HL-60 (cell line): ENCODE measurements at regions not wholly inside any gene's neighbourhood (a gene's known extent, or its start where the extent isn't known, plus 50 kb on each side); places are given as distances from the start of the nearest gene placed in this dataset.

Experiments used
- DNase-seq, 2 experiments: peaks; one replicate each; pipeline ENCODE4 v3.0.0-alpha.2; 2010 to 2020; ENCODE audit warnings: low read depth in 1 of 2, low spot score in 1 of 2
- H3K27ac ChIP-seq: fragments of 250-450 bp; sonication (Bioruptor Pico); replicated peaks from 2 replicates; pipeline ENCODE4 v1.5.1; 2020; ENCODE audit warnings: mild to moderate bottlenecking, moderate library complexity
- H3K27me3 ChIP-seq: fragments of 250-450 bp; sonication (Bioruptor Pico); 2 replicates; pipeline ENCODE4 v1.5.1; 2021; ENCODE audit warnings: mild to moderate bottlenecking, moderate library complexity; ENCODE audit not compliant: insufficient read depth, poor library complexity, severe bottlenecking
- H3K4me3 ChIP-seq: replicated peaks from 2 replicates; pipeline ENCODE4 v1.5.1; 2011; ENCODE audit warnings: mild to moderate bottlenecking, control low read depth, low read length; ENCODE audit not compliant: insufficient read depth
- CTCF ChIP-seq: IDR thresholded peaks from one replicate; pipeline ENCODE4 v1.5.1; 2011; ENCODE audit warnings: low read length, control low read depth, inconsistent platforms; ENCODE audit not compliant: insufficient read depth
- GABPA ChIP-seq: IDR thresholded peaks from 2 replicates; pipeline ENCODE4 v1.6.1; 2012; ENCODE audit warnings: low read depth
- POLR2AphosphoS5 ChIP-seq: IDR thresholded peaks from 2 replicates; pipeline ENCODE4 v1.6.1; 2012; ENCODE audit warnings: low read depth
- REST ChIP-seq: IDR thresholded peaks from 2 replicates; pipeline ENCODE4 v1.6.1; 2012; ENCODE audit warnings: low read depth; ENCODE audit not compliant: insufficient replicate concordance
- SPI1 ChIP-seq: IDR thresholded peaks from 2 replicates; pipeline ENCODE4 v1.6.1; 2012; ENCODE audit warnings: low read depth, mild to moderate bottlenecking, borderline replicate concordance

- DNase-seq = no peak
- Histone ChIP-seq H3K27me3 (no peaks in the 10 kb centered on the region), H3K27ac (no peak overlapping the region), H3K4me3 (no peak overlapping the region)
- TF ChIP-seq REST (no peak), GABPA (no peak), POLR2AphosphoS5 (no peak), SPI1 (no peak)
These were observed 174.9 kb downstream of the KTN1 start for GRCh38 chr14:55754871-55755270.

- TF ChIP-seq REST (no peak), SPI1 (no peak), POLR2AphosphoS5 (no peak), CTCF (no peak)
- no peak for DNase-seq
- no peak overlapping the region for H3K4me3 ChIP-seq
- no peak overlapping the region for H3K27ac ChIP-seq
- no peaks in the 10 kb centered on the region for H3K27me3 ChIP-seq
These were observed 176.1 kb downstream of the KTN1 start for GRCh38 chr14:55756078-55756477.

- H3K27ac ChIP-seq = no peak overlapping the region
- H3K4me3 ChIP-seq = no peak overlapping the region
- TF ChIP-seq POLR2AphosphoS5 (no peak), SPI1 (no peak), GABPA (no peak), REST (no peak), CTCF (no peak)
- H3K27me3 ChIP-seq = no peaks in the 10 kb centered on the region
- DNase-seq = no peak
These were observed 176.6 kb downstream of the KTN1 start for GRCh38 chr14:55756557-55756956.

- TF ChIP-seq POLR2AphosphoS5 (no peak), REST (no peak), CTCF (no peak), GABPA (no peak), SPI1 (no peak)
- no peak overlapping the region for H3K4me3 ChIP-seq
- DNase-seq = no peak
- no peak overlapping the region for H3K27ac ChIP-seq
- no peaks in the 10 kb centered on the region for H3K27me3 ChIP-seq
These were observed 178.8 kb downstream of the KTN1 start for GRCh38 chr14:55758796-55759195.
